OCI-LY1 (cell line): ENCODE measurements at regions not wholly inside any gene's neighbourhood (a gene's known extent, or its start where the extent isn't known, plus 50 kb on each side); places are given as distances from the start of the nearest gene placed in this dataset.

Experiments used
- CTCF ChIP-seq: fragments of 200-600 bp; sonication (generic), shearing (Covaris generic); IDR thresholded peaks from 2 replicates; pipeline ENCODE4 v1.5.1; 2017; ENCODE audit warnings: mild to moderate bottlenecking, antibody characterized with exemption, low read length, moderate library complexity, mixed read lengths
- EZH2 ChIP-seq: fragments of 200-600 bp; sonication (generic), shearing (Covaris generic); IDR thresholded peaks from 2 replicates; pipeline ENCODE4 v1.8.0; 2017; ENCODE audit warnings: borderline replicate concordance, mixed run types, mild to moderate bottlenecking, antibody characterized with exemption, low read length, moderate library complexity, mixed read lengths

DNA sequence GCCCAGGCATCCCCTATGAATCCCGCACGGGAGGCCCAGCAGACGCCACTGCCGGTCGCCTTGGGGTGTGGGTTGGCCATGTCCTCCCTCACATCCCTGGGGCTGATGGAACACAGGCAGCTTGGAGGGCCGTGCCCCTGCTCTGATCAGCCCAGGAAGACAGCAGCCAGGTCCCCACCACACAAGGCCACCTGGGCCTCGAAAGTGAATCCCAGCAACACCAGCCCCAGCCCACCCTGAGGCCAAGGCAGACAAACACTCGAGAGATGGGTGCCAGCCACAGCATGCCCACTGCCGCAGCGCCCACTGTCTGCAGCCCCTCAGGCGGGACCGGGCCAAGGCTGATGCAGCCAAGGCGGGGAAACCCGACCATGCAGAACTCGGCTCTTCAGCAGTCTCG, 85.5 kb downstream of the HMX1 start:
- TF ChIP-seq CTCF (no peak), EZH2 (no peak)
